EH (cell line): ENCODE measurements at regions not wholly inside any gene's neighbourhood (a gene's known extent, or its start where the extent isn't known, plus 50 kb on each side); places are given as distances from the start of the nearest gene placed in this dataset.

Source experiments
- DNase-seq: peaks from one replicate; pipeline ENCODE4 v3.0.0-alpha.2; 2015; ENCODE audit warnings: low read depth

DNA sequence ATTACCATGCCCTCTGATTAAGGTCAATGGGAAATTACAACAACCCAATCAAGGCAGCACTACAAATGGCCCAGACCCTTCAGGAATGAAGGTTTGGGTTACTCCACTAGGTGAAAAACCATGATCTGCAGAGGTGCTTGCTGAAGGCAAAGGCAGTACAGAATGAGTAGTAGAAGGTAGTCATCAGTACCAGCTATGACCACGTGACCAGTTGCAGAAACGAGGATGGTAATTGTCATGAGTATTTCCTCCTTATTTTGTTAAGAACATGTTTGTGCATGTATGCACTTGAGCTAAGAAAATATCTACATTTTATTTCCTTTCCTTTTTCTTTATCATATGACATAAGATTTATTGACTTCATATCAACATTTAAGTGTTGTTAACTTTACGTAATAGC lies 607.1 kb downstream of the KCNT2 start:
- no peak for DNase-seq

DNA sequence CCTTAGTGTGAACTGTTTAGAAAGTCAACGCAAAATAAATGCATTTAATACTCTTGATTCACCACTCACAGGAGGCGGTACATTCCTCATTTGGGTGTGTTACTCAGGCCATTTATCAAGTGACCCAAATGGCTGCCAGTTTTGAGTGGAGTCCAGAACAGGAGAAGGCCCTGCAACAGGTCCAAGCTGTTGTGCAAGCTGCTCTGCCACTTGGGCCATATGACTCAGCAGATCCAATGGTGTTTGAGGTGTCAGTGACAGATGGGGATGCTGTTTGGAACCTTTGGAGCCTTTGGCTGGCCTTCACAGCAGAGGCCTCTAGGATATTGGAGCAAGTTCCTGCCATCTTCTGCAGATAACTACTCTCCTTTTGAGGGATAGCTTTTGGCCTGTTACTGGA lies 609.2 kb downstream of the KCNT2 start:
- no peak for DNase-seq

GRCh38 chr1:195981448-195982139 lies 626.6 kb downstream of the KCNT2 start:
- DNase-seq: peak; percentile 44

GRCh38 chr1:195979646-195980045 lies 628.6 kb downstream of the KCNT2 start:
- peak; percentile 21 for DNase-seq

- no peak for DNase-seq
Observed at GRCh38 chr1:195973311-195973904, 634.8 kb downstream of the KCNT2 start.

DNA sequence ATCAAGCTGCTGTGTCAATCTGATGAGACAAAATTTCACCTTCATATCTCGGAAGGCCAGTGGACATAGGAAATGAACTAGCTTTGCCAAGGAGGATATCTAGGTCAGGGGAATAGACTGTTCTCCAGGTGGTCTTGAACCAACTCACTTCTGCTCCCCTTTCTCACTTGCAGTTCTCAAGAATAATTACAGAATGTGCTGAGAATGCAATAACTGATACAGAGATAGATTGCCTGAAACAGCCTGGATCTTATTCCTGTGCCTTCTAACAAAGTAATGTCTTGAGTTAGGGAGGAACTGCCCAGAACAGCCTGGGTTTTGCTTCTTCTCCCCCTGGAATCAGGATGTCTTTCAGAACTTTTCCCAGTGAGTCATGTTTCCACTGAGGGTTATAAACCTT lies 636.7 kb downstream of the KCNT2 start:
- peak; percentile 41 for DNase-seq

GRCh38 chr1:195970209-195970608 lies 638.0 kb downstream of the KCNT2 start:
- DNase-seq: no peak

DNA sequence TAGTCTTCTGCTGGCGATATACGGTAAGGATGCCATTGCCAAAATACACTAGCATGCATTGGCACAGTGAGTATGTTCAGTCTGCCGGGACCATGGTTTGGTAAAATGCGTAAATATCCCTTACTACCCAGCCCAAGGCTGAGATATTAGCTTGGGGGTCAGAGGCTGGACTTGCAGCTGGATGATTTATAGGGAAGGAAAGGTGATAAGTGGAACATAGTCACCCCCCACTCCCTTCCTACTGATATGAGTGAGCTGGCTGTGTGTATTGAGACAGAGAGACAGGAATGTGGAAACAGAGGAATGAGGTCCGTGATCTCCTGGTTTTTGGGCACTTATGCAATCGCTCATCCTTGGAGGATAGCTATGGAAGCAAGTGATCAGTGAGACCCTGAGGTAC lies 642.8 kb downstream of the KCNT2 start:
- DNase-seq: no peak

DNA sequence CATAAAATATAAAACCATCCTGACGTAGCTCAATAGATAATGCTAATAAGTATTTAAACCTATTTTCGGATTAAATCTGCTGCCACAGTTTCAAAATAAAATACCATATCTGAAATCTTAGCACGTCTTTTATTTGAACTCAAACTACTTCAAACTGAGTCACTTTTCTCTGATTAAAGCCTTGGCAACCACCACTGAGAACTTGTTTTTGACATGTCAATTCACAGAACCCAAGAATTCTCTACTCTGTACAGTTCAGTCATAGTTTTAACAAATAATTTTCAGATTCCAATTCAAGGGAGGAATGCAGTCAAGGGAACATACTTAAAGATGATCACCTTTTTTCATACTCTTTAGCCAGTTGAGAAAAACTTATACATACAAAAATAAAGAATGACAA lies 643.2 kb downstream of the KCNT2 start:
- DNase-seq: no peak

DNA sequence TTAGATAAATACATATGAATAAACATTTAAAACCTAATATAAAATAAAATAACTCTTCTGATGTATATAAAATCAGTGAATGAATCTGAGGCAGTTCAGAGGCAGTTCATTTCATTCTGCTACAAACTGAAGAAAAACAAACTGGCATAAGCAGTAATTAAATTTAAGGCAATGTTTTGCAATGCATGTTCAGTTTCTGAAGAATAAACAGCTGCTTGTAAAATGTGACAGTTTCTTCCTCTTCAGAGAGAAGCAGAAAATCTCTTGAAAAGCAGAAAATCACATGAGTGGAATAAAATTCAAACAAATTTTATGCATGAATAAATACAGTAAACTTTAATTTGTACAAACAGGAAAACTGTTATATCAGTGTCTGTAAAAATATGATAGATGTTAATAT lies 643.7 kb downstream of the KCNT2 start:
- no peak for DNase-seq

GRCh38 chr1:195962051-195962450 lies 646.2 kb downstream of the KCNT2 start:
- no peak for DNase-seq

GRCh38 chr1:195960580-195960979 lies 647.7 kb downstream of the KCNT2 start:
- DNase-seq: no peak

DNA sequence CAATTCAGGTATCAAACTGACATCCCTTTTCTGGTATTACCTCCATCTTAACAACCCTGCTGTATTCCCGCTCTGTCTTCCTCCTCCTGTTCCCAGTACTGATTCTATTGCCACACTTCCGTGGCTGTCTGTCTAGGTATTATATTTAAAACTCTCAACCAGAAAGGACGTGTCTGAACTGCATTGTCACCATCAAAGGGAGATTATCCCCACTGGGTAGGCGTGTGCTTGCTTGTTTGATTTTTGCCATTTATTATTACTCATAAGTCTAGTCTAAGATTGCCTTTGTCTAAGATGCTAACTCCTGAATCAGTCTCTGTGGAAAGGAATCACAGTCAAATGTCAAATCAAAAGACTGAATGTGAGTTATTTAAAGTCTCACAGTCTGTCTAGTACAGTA lies 650.1 kb downstream of the KCNT2 start:
- DNase-seq: no peak

DNA sequence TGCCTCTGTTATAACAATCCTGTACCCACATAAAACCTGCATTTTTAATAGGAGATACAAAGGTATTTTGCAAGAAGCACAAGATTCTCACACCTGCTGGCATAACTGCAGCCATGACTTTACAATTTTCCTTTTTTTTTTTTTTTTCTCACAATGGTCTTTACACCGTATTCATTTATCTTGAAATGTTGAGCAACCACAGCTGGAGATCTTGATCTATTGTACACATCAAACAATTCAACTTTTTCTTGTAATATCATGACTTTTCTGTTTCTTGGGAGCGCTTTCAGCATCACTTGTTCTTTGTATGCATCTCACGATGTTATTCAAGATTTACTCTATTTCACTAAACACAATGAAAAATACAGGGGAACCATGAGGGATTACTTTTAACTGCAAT lies 651.4 kb downstream of the KCNT2 start:
- DNase-seq: no peak

DNA sequence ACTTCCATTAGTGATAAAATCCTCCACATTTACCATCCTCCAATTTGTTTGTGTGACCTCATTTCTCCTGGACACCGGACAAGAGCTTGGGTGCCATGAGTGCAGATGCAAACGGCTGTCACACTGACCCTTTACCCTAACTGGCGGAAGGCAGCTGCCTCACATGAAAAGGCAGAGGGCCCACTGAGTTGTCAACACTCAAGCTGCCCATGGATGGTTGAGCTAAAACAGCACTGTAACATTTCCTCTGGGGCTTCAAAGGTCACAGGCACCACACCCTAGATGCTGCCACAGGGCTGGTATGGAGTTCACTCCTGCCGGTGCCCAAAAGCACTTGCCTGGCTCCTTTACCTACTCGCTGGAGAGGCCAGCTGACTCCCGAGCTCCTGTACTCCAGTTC lies 653.4 kb downstream of the KCNT2 start:
- DNase-seq: no peak

GRCh38 chr1:195951313-195951712 lies 656.9 kb downstream of the KCNT2 start:
- DNase-seq: no peak

- no peak for DNase-seq
Observed at GRCh38 chr1:195948123-195948895, 659.9 kb downstream of the KCNT2 start.

DNA sequence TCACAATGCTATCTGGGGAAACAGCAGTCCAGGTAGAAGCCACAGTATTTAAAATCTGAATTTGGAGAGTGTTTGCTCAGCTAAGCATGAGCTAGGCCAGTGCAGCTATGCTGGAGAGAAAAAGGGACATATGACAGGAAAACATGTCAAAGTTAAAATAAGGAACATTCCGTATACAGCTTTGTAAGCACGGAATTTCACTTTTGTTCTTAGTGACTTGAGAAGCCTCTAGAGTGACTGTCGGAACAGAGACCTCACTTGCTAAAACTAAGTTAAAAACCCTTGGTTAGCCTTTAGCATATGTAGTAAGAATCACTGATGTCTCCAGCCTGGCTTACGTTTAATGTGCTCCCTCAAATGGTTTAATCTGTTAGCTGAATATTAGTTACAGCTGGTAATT lies 661.7 kb downstream of the KCNT2 start:
- DNase-seq: no peak

DNA sequence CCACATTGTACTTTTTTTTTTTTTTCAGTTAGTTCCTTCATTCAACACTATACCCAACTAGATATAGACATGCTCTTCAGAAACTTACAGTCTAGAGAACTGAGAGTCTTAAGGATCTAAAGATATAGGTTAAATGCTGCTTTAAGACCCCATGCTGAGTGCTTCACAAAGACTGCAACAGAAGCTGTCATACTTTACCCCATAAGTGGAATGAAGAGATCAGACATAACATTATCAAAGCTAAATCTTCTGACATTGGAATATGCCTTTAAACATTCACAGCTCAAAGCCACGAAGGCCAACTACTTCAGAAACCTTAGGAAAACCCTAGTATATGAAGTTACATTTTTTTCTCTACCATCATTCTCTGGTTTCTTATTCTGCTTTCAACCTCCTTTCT lies 666.4 kb downstream of the KCNT2 start:
- no peak for DNase-seq

DNA sequence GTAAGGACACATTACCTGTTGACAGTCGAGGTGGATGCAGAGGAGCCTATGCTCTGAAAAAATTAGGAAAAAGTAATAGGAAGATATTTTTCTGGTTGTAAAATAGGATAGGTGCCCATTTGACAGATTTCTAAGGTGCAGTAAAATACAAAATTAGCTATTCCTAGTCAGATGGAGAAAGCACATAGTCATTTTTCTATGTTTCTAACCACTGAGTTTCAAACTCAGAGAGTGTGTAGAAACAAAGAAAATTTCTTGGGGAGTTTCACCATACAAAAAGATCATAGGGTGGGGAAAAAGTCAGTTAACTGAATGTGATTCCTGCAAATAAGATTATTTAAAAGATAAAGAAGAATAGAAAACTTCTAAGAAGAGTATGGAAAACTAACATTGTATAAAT lies 666.9 kb downstream of the KCNT2 start:
- DNase-seq: no peak

GRCh38 chr1:195939844-195940243 lies 668.4 kb downstream of the KCNT2 start:
- peak; percentile 4 for DNase-seq

- DNase-seq: peak; percentile 2
Observed at GRCh38 chr1:195934817-195935553, 673.3 kb downstream of the KCNT2 start.

DNA sequence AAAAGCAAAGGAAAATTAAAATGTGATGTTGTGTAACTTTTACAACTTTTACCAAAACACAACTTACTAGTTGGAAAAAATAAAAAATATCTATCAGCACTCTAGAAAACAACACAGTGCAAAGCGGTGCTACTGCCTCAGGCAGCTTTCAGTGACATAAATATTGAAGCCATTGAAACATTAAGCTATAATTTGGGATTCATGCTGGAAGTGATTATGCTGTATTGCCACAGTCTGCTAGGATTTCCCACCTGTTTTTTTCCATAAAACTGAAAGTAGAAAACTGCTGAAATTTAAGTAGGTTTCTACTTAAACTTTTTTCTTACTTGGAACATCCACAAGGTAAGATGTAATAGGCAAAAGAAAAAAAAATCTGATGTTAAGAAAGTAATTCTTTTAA lies 674.4 kb downstream of the KCNT2 start:
- DNase-seq: no peak
